MM.1S (cell line): ENCODE measurements at regions not wholly inside any gene's neighbourhood (a gene's known extent, or its start where the extent isn't known, plus 50 kb on each side); places are given as distances from the start of the nearest gene placed in this dataset.

ENCODE experiments used
- DNase-seq: peaks from one replicate; pipeline ENCODE4 v3.0.0-alpha.2; 2015
- H2AFZ ChIP-seq: fragments of 300-600 bp; sonication (generic); 2 replicates; pipeline ENCODE4 v1.6.0; 2016; ENCODE audit warnings: antibody characterized with exemption, low read length
- H3F3A ChIP-seq: fragments of 300-600 bp; sonication (generic); 2 replicates; pipeline ENCODE4 v1.6.1; 2016; ENCODE audit warnings: mild to moderate bottlenecking, antibody characterized with exemption, low read length, moderate library complexity, mixed read lengths; ENCODE audit not compliant: insufficient read depth
- H3K27ac ChIP-seq: fragments of 300-600 bp; sonication (generic); 2 replicates; pipeline ENCODE4 v1.5.1; 2016; ENCODE audit warnings: mild to moderate bottlenecking, low read length
- H3K27me3 ChIP-seq: fragments of 300-600 bp; sonication (generic); replicated peaks from 2 replicates; pipeline ENCODE4 v1.6.0; 2016; ENCODE audit warnings: low read length; ENCODE audit not compliant: insufficient read depth
- H3K36me3 ChIP-seq: fragments of 300-600 bp; sonication (generic); replicated peaks from 2 replicates; pipeline ENCODE4 v1.6.1; 2016; ENCODE audit warnings: mild to moderate bottlenecking, low read length, mixed read lengths; ENCODE audit not compliant: insufficient read depth
- H3K4me1 ChIP-seq: fragments of 300-600 bp; sonication (generic); 2 replicates; pipeline ENCODE4 v1.6.1; 2016; ENCODE audit warnings: low read length, mixed read lengths
- H3K4me2 ChIP-seq: fragments of 300-600 bp; sonication (generic); 2 replicates; pipeline ENCODE4 v1.6.0; 2016; ENCODE audit warnings: low read depth, low read length
- H3K4me3 ChIP-seq: fragments of 300-600 bp; sonication (generic); 2 replicates; pipeline ENCODE4 v1.5.1; 2016; ENCODE audit warnings: low read length, mixed read lengths
- H3K79me2 ChIP-seq: fragments of 300-600 bp; sonication (generic); 2 replicates; pipeline ENCODE4 v1.6.1; 2016; ENCODE audit warnings: mixed run types, low read length, mixed read lengths
- H3K9ac ChIP-seq: fragments of 300-600 bp; sonication (generic); 2 replicates; pipeline ENCODE4 v1.6.1; 2016; ENCODE audit warnings: low read length, mixed read lengths
- H3K9me2 ChIP-seq: fragments of 300-600 bp; sonication (generic); replicated peaks from 2 replicates; pipeline ENCODE4 v1.6.1; 2016; ENCODE audit warnings: mild to moderate bottlenecking, low read length, mixed read lengths; ENCODE audit not compliant: insufficient read depth
- H3K9me3 ChIP-seq: fragments of 300-600 bp; sonication (generic); replicated peaks from 2 replicates; pipeline ENCODE4 v1.6.1; 2016; ENCODE audit warnings: mild to moderate bottlenecking, low read length, mixed read lengths; ENCODE audit not compliant: insufficient read depth
- H4K20me1 ChIP-seq: fragments of 300-600 bp; sonication (generic); 2 replicates; pipeline ENCODE4 v1.6.1; 2016; ENCODE audit warnings: mild to moderate bottlenecking, low read length, moderate library complexity, mixed read lengths; ENCODE audit not compliant: insufficient read depth
- EZH2 ChIP-seq: fragments of 300-600 bp; sonication (generic); optimal IDR thresholded peaks from 2 replicates; pipeline ENCODE3; 2017; ENCODE audit warnings: low read depth, mild to moderate bottlenecking, antibody characterized with exemption, low read length, mixed read lengths
- EZH2phosphoT487 ChIP-seq: fragments of 300-600 bp; sonication (generic); IDR thresholded peaks from 2 replicates; pipeline ENCODE4 v1.6.1; 2018; ENCODE audit warnings: antibody characterized with exemption, low read length
- TF ChIP-seq, protein P1 (sequence below): fragments of 300-600 bp; sonication (generic); IDR thresholded peaks from 2 replicates; pipeline ENCODE4 v1.5.1; 2016; ENCODE audit warnings: antibody characterized with exemption, low read length, mixed read lengths

DNA sequence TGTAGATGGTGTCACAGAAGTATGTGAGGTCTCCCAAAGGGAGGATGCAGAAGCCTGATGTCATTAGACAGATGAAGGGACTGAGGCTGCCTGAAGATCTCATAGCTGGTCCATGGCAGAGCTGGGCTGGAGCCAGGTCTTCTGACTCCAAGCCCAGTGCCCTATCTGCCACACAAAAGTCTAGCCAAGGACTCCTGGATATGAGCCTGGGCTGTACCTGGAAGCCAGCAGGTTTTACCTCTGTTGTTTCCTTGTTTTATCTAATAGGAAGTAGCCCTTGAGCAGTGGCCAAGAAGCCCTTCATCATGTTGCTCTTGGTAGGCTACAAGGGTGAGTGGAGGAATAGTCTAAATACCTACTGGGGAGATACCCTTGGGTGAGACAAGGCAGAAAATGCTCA lies 74.4 kb upstream of the SLC44A3 start:
- DNase-seq, result no peak

DNA sequence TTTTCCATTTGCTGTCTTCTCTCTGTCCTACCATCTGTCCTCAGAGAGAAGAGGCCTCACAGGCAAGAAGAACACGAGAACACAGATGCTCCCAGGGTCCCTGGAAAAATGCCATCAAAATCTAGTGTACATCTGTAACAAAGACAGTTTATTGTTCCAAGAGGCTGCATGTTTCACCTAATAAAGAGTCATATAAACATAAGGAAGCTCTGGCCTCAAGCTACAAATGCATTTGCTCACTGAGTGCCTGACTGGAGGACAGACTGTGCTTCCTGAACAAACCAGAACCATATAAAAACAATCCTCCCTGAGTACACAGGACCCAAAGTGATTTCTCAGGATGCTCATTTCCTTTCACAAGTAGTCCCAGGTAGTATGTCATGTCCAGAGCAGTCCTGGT lies 76.3 kb upstream of the SLC44A3 start:
- Histone ChIP-seq H3K27ac (no peak overlapping the region), H3K4me1 (no peaks in the 10 kb centered on the region), H3K9ac (no peak overlapping the region), H3K4me3 (no peak overlapping the region), H3K79me2 (no peaks in the 10 kb centered on the region), H2AFZ (no peak overlapping the region), H3K36me3 (no peaks in the 10 kb centered on the region), H3K9me2 (no peaks in the 10 kb centered on the region), H3K27me3 (no peaks in the 10 kb centered on the region), H3F3A (no peaks in the 10 kb centered on the region), H3K4me2 (no peak overlapping the region), H4K20me1 (no peaks in the 10 kb centered on the region), H3K9me3 (no peaks in the 10 kb centered on the region)
- DNase-seq, result no peak
- TF ChIP-seq EZH2 (no peak), EZH2phosphoT487 (no peak)
- TF ChIP-seq, protein P1, sequence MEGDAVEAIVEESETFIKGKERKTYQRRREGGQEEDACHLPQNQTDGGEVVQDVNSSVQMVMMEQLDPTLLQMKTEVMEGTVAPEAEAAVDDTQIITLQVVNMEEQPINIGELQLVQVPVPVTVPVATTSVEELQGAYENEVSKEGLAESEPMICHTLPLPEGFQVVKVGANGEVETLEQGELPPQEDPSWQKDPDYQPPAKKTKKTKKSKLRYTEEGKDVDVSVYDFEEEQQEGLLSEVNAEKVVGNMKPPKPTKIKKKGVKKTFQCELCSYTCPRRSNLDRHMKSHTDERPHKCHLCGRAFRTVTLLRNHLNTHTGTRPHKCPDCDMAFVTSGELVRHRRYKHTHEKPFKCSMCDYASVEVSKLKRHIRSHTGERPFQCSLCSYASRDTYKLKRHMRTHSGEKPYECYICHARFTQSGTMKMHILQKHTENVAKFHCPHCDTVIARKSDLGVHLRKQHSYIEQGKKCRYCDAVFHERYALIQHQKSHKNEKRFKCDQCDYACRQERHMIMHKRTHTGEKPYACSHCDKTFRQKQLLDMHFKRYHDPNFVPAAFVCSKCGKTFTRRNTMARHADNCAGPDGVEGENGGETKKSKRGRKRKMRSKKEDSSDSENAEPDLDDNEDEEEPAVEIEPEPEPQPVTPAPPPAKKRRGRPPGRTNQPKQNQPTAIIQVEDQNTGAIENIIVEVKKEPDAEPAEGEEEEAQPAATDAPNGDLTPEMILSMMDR, result no peak

More for the DNA sequence above, 74.4 kb upstream of the SLC44A3 start:
- Histone ChIP-seq H3K4me1 (no peaks in the 10 kb centered on the region), H3K27me3 (no peaks in the 10 kb centered on the region), H3F3A (no peaks in the 10 kb centered on the region), H3K9ac (no peak overlapping the region), H3K9me2 (no peaks in the 10 kb centered on the region), H3K4me3 (no peak overlapping the region), H3K4me2 (no peak overlapping the region), H3K79me2 (no peaks in the 10 kb centered on the region), H2AFZ (no peak overlapping the region), H3K36me3 (no peaks in the 10 kb centered on the region), H4K20me1 (no peaks in the 10 kb centered on the region), H3K27ac (no peak overlapping the region), H3K9me3 (no peaks in the 10 kb centered on the region)
- no peak for TF ChIP-seq EZH2phosphoT487
- TF ChIP-seq, protein P1, result no peak
- no peak for TF ChIP-seq EZH2

DNA sequence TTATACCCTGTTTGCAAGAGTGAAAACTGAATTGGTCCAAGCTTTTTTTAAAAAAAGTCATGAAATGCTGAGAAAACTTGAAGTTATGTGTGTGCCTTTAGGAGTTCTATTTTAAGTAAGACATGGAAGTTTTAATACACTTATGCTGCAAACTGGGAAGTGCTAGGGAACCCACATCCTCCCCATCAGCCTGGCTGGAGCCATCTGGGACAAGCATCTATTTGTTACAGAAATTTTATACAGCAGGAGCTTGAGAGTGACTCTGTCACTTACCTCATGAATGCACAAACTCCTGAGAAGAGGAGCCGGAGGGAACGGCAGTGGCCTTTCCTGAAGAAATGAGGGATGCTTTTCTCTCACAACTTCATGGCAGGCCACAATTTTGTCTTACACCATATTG lies 78.2 kb upstream of the SLC44A3 start:
- H3K79me2 ChIP-seq, result no peaks in the 10 kb centered on the region
- H3K9ac ChIP-seq, result no peak overlapping the region
- no peak for DNase-seq

More for the DNA sequence above, 78.2 kb upstream of the SLC44A3 start:
- H3K27ac ChIP-seq, result no peak overlapping the region
- H3K4me3 ChIP-seq, result no peak overlapping the region
- no peaks in the 10 kb centered on the region for H3K9me2 ChIP-seq
- H2AFZ ChIP-seq, result no peak overlapping the region
- H3K4me2 ChIP-seq, result no peak overlapping the region
- H3K9me3 ChIP-seq, result no peaks in the 10 kb centered on the region
- no peaks in the 10 kb centered on the region for H3K4me1 ChIP-seq
- H3K36me3 ChIP-seq, result no peaks in the 10 kb centered on the region
- no peaks in the 10 kb centered on the region for H4K20me1 ChIP-seq
- TF ChIP-seq EZH2 (no peak), EZH2phosphoT487 (no peak)
- TF ChIP-seq, protein P1, result no peak
- H3F3A ChIP-seq, result no peaks in the 10 kb centered on the region
- no peaks in the 10 kb centered on the region for H3K27me3 ChIP-seq
